CD4-positive, alpha-beta T cell (primary cell): ENCODE measurements at regions not wholly inside any gene's neighbourhood (a gene's known extent, or its start where the extent isn't known, plus 50 kb on each side); places are given as distances from the start of the nearest gene placed in this dataset.

ENCODE experiments used
- ATAC-seq: fragments of 200-7000 bp; cut with Tn5 transposase; one replicate; pipeline ENCODE4 v1.10.0; 2022; ENCODE audit warnings: mild to moderate bottlenecking; ENCODE audit not compliant: poor library complexity
- CTCF ChIA-PET: fragments of 350-600 bp; sonication (Branson Sonifier 250); formaldehyde crosslinking; loops from one replicate; lab custom pipeline; 2021; ENCODE audit warnings: antibody characterized with exemption, inconsistent platforms; lab: Charles Lee
- POLR2A ChIA-PET: fragments of 350-600 bp; sonication (Branson Sonifier 250); formaldehyde crosslinking; loops from one replicate; lab custom pipeline; 2021; ENCODE audit warnings: antibody characterized with exemption, inconsistent platforms; lab: Charles Lee
- DNase-seq, 14 experiments: peaks; one replicate each; pipeline ENCODE4 v3.0.0-alpha.2; 2013 to 2020; ENCODE audit warnings: mixed read lengths in 2 of 14
- H3K27ac ChIP-seq, 2 donors: one replicate each; pipeline versions ENCODE4 v1.5.1 to v1.7.0; 2013; ENCODE audit warnings: low read length in 2 of 2, low read depth in 1 of 2, mild to moderate bottlenecking in 1 of 2
- H3K27me3 ChIP-seq, 2 experiments: 1 replicate in 1 of 2; 2 replicates in 1 of 2; pipeline versions ENCODE4 v1.6.1 to v1.7.0; 2013; ENCODE audit warnings: low read length in 2 of 2, control low read depth in 1 of 2, mild to moderate bottlenecking in 1 of 2, moderate library complexity in 1 of 2; ENCODE audit not compliant: insufficient read depth in 2 of 2, control insufficient read depth in 1 of 2
- H3K36me3 ChIP-seq: one replicate; pipeline ENCODE4 v1.6.1; 2013; ENCODE audit warnings: low read length, control low read depth; ENCODE audit not compliant: insufficient read depth
- H3K4me1 ChIP-seq: one replicate; pipeline ENCODE4 v1.6.1; 2013; ENCODE audit warnings: low read length, control low read depth; ENCODE audit not compliant: insufficient read depth
- H3K4me3 ChIP-seq: one replicate; pipeline ENCODE4 v1.5.1; 2013; ENCODE audit warnings: mild to moderate bottlenecking, low read length, moderate library complexity
- H3K9me3 ChIP-seq, 2 experiments: 1 replicate in 1 of 2; 2 replicates in 1 of 2; pipeline versions ENCODE4 v1.6.1 to v1.7.0; 2013; ENCODE audit warnings: low read length in 2 of 2, mild to moderate bottlenecking in 2 of 2, control low read depth in 1 of 2, moderate library complexity in 1 of 2; ENCODE audit not compliant: control insufficient read depth in 1 of 2, insufficient read depth in 1 of 2
- H3K27ac Mint-ChIP-seq: one replicate; pipeline ENCODE4 v1.8.0; 2020; ENCODE audit warnings: mixed read lengths
- H3K27me3 Mint-ChIP-seq: one replicate; pipeline ENCODE4 v1.8.0; 2021; ENCODE audit warnings: mixed read lengths
- H3K36me3 Mint-ChIP-seq: one replicate; pipeline ENCODE4 v1.8.0; 2021; ENCODE audit warnings: low read depth, mixed read lengths
- H3K4me1 Mint-ChIP-seq: one replicate; pipeline ENCODE4 v1.8.0; 2021; ENCODE audit warnings: low read depth, mixed read lengths
- H3K4me3 Mint-ChIP-seq: one replicate; pipeline ENCODE4 v1.8.0; 2020; ENCODE audit warnings: mild to moderate bottlenecking, mixed read lengths
- H3K9me3 Mint-ChIP-seq: one replicate; pipeline ENCODE4 v1.8.0; 2020; ENCODE audit warnings: mixed read lengths
- intact Hi-C, 2 experiments: fragments of 100-400 bp; cut with DNase I in 1 of 2; cut with micrococcal nuclease in 1 of 2; formaldehyde crosslinking; loops; one replicate each; pipeline versions ENCODE4 v1.15.1 to v1.9.0; 2023 to 2025; cut with DNase I, micrococcal nuclease
- TF ChIP-seq, protein P1 (sequence below): fragments of 200-600 bp; IDR thresholded peaks from one replicate; pipeline ENCODE4 v1.8.0; 2022; ENCODE audit warnings: antibody characterized with exemption, mild to moderate bottlenecking

DNA sequence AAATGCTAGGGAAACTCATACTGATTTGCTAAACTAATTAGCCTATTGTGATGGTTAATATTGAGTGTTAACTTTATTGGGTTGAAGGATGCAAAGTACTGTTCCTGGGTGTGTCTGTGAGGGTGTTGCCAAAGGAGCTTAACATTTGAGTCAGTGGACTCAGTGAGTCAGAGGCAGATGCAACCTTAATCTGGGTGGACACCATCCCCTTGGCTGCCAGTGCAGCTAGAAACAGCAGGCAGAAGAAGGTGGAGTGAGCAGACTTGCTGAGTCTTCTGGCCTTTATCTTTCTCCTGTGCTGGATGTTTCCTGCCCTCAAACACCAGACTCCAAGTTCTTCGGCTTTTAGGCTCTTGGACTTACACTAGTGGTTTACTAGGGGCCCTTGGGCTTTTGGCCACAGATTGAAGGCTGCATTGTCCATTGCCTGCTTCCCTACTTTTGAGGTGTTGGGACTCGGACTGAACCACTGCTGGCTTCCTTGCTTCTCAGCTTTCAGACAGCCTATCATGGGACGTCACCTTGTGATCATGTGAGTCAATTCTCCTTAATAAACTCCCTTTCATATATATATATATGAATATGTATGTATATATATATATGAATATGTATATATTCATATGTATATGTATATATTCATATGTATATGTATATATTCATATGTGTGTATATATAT, 69.7 kb downstream of the RPRM start:
- H3K27ac ChIP-seq: no peak overlapping the region
- H3K27me3 ChIP-seq: no peaks in the 10 kb centered on the region
- Mint-ChIP-seq H3K4me1 (no peaks in the 10 kb centered on the region), H3K36me3 (no peaks in the 10 kb centered on the region), H3K27ac (no peak overlapping the region), H3K9me3 (peaks cover 2% of the 10 kb centered on the region), H3K27me3 (no peaks in the 10 kb centered on the region), H3K4me3 (no peak overlapping the region)
- intact Hi-C loops: no loop called here
- no peak for ATAC-seq
- no peaks in the 10 kb centered on the region for H3K36me3 ChIP-seq
- H3K4me3 ChIP-seq: no peak overlapping the region
- no peaks in the 10 kb centered on the region for H3K4me1 ChIP-seq
- ChIA-PET CTCF (no interaction called here), POLR2A (no interaction called here)
- DNase-seq: no peak
- TF ChIP-seq, protein P1, sequence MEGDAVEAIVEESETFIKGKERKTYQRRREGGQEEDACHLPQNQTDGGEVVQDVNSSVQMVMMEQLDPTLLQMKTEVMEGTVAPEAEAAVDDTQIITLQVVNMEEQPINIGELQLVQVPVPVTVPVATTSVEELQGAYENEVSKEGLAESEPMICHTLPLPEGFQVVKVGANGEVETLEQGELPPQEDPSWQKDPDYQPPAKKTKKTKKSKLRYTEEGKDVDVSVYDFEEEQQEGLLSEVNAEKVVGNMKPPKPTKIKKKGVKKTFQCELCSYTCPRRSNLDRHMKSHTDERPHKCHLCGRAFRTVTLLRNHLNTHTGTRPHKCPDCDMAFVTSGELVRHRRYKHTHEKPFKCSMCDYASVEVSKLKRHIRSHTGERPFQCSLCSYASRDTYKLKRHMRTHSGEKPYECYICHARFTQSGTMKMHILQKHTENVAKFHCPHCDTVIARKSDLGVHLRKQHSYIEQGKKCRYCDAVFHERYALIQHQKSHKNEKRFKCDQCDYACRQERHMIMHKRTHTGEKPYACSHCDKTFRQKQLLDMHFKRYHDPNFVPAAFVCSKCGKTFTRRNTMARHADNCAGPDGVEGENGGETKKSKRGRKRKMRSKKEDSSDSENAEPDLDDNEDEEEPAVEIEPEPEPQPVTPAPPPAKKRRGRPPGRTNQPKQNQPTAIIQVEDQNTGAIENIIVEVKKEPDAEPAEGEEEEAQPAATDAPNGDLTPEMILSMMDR: no peak
- no peaks in the 10 kb centered on the region for H3K9me3 ChIP-seq

DNA sequence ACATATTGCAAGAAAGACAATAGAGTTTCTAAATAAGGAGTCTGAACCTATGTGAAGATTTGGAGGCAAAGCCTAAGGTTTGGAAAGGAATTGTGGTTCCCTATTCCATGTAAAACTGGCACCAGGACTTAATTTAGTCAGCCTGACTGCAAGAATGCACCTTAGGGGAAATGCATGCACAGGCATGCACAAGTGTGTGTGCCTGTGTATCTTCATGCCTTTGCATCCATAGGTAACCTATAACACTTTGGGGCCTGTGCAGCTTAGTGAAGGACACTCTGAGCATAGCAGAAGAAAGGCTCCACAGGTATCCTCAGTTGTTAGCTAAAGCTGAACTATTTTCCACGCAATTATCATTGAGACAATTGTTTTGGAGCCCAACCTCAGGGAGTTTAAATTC, 73.4 kb downstream of the RPRM start:
- ChIA-PET POLR2A (no interaction called here), CTCF (no interaction called here)
- H3K27me3 Mint-ChIP-seq: no peaks in the 10 kb centered on the region
- no peak overlapping the region for H3K4me3 Mint-ChIP-seq
- no peaks in the 10 kb centered on the region for H3K36me3 Mint-ChIP-seq
- H3K27ac Mint-ChIP-seq: no peak overlapping the region
- Histone ChIP-seq H3K4me3 (no peak overlapping the region), H3K36me3 (no peaks in the 10 kb centered on the region), H3K27me3 (no peaks in the 10 kb centered on the region), H3K4me1 (no peaks in the 10 kb centered on the region), H3K27ac (no peak overlapping the region), H3K9me3 (peaks cover 0 to 5% of the 10 kb centered on the region in 2 experiments)
- intact Hi-C loops: no loop called here
- no peaks in the 10 kb centered on the region for H3K4me1 Mint-ChIP-seq
- no peak for ATAC-seq
- TF ChIP-seq, protein P1: no peak
- peaks cover 2% of the 10 kb centered on the region for H3K9me3 Mint-ChIP-seq
- no peak for DNase-seq

DNA sequence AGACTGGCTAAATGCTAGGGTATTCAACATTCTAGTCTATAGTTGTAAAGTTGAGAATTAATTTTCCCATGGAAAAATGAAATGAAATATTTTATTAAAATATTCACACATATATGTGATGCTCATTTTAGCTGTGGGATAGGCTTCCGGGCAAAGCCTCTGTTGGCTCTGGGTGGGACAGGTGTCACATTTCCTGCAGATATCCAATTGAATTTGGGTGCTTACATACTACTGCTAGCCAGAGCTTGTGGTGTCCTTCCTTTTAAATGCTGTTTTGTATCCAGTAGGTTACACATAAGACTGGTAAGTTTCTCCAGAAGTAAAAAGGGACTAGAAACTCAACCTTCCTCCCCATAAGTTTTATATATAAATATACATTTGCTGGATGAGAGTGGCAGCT, 73.8 kb downstream of the RPRM start:
- TF ChIP-seq, protein P1: no peak
- no peaks in the 10 kb centered on the region for H3K36me3 Mint-ChIP-seq
- intact Hi-C loops: no loop called here
- H3K27ac ChIP-seq: no peak overlapping the region
- peaks cover 0 to 5% of the 10 kb centered on the region in 2 experiments for H3K9me3 ChIP-seq
- no peaks in the 10 kb centered on the region for H3K4me1 Mint-ChIP-seq
- peaks cover 2% of the 10 kb centered on the region for H3K9me3 Mint-ChIP-seq
- no peaks in the 10 kb centered on the region for H3K36me3 ChIP-seq
- ChIA-PET CTCF (no interaction called here), POLR2A (no interaction called here)
- H3K27me3 ChIP-seq: no peaks in the 10 kb centered on the region
- ATAC-seq: no peak
- DNase-seq: no peak
- H3K27ac Mint-ChIP-seq: no peak overlapping the region
- no peak overlapping the region for H3K4me3 Mint-ChIP-seq
- H3K4me1 ChIP-seq: no peaks in the 10 kb centered on the region
- H3K4me3 ChIP-seq: no peak overlapping the region
- H3K27me3 Mint-ChIP-seq: no peaks in the 10 kb centered on the region
